Stimulated activated CD4-positive, alpha-beta T cell treated with anti-CD3 and anti-CD28 coated beads, Interleukin-4, amount 100 ng/mL, for 24 hours (primary cell): ENCODE measurements at regions not wholly inside any gene's neighbourhood (a gene's known extent, or its start where the extent isn't known, plus 50 kb on each side); places are given as distances from the start of the nearest gene placed in this dataset.
A peak's percentile ranks its signal among the peaks of the same experiment; 100 is the strongest.

Experiments
- DNase-seq: peaks from one replicate; pipeline ENCODE4 v3.0.0-alpha.2; 2020

DNA sequence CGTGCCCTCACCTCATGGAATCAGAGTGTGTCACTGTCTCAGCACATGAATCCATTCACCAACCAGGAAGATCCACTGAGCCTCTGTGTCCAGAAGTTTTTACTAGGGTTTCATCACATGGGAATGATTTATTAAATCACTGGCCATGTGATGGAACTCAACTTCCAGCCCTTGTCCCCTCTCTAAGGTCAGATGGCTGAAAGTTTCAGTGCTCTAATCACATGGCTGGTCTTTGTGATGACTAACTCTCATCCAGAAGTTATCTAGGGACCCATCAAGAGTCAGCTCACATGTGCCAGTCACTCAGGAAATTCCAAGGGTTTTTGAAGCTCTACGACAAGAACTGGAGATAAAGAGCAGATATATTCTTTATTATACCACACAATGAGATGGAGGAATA lies 140.5 kb upstream of the GYPC start:
- no peak for DNase-seq

DNA sequence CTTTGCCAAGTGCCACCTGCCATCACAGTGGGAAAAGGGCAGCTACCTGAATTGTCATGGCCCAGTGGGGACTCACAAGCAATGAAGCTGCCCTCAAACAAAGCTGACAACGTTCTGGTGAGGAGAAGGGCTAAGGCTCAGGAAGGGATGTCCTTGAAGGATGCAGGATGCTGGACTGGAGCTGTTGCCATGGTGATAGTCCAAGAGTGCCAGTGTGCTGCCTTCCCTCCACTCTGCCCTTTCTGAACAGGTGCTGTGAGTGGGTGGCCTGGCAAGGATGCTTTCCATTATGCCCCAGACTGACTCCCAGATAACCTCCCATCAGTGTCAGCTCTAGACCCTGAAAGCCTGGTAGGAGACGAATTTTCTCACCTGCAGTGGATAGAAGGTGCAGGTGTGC lies 137.8 kb upstream of the GYPC start:
- no peak for DNase-seq

DNA sequence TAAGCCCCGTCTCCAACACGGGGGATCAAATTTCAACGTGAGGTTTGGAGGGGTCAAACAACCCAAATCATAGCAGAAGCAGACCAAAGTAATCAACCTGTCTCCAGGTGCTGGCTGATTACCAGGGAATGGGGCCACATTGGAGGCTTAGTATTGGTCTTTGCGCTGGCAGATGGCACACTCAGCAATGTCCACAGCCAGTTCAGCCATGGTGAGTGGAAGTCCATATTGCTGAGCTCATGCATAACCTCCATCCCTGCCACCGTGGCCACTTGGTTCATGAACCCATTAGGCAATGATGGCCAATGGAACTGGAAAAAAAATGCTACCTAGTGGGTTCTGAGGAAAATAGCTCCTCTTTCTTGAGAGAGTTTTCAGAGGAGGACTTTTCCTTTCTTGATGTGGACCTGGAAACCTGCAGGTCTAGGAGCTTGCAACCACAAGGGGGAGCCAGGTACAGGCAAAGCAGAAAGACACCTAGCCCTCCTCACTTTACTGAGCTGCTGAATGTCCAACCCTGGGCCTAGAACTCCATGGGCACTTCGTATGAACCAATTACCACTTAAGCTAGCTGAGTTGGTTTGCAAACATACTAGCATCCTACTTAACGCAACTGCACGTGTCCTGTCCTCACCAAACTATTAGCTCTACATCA lies 128.0 kb upstream of the GYPC start:
- DNase-seq = peak; percentile 74

DNA sequence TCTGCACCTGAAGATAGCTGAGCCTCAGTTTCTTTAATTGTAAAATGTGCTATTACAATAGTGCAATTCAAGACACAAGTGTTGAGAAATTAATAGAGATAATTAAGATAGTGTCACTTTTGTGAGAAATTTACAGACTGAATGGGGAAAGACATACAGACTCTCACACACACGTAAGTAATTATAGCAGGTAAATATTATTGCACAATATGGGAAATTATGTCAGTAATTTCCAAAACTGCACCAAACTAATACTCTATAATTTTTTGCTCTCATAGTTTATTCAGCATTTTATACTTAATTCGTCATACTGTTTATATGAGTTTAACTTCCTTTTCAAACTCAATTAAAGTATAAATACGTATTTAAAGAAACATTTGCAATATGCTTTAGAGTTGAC lies 124.9 kb upstream of the GYPC start:
- no peak for DNase-seq

DNA sequence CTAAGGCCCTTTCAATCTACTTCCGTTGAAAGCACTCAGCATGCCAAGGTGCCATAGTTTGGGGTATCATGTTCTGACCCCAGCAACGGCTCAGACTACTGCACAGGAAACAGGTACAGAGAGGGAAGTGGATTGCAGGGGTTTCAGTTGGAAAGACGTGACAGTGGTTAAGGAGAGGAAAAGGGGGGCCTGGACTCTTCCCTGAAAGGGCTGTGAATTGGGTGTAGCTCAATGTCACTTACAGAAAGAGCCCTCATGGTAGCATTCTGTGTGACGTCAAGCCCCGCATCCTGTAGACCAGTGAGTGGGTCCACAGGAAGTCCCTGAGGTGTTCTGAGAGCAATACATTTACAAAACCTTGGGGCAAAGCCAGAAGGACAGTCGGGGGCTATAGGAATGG lies 121.5 kb upstream of the GYPC start:
- no peak for DNase-seq

DNA sequence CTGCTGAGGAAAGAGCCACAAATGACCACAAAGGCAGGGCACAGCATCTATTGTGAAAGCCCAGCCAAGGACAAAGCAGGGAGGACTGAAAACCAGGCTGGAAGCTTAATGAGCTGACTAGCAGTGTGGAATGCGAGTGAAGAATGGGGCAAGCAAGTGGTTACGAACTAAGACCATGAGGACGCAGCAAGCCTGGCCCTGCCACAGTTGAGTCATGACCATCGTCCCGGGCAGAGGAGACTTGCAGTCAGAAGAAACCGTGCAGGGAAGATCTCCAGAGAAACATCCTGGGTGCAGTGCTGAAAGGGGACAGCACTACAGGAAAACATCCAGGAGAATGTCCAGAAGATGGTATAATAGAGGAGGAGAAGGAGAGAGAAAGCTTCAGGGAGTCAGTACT lies 120.5 kb upstream of the GYPC start:
- no peak for DNase-seq

DNA sequence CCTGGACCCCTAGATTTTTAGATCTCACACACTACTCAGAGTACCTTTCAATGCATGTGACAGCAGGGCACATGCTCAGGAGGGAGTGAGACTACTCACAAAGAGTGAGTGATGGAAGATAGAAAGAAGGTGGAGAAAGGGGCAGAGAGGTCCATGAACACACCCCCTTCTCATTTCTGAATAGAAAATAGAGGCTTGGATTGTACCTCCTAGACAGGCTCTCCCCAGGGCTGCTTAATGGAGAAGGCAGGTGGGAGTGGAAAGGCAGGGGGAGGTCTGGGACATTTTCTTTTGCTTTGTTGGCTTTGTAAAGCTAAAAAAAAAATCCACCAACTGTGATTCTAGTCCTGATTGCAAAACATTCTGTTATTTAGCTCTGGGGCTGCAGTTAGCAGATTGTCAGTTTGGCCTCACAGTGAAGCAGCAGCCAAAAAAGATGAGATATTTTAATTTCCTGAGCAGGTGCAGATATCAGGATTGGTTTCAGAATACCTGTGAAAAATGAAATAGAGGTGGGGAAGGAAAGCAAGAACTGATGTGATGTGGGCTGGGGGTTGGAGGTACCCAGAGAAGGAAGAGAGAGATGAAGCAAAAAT lies 119.3 kb upstream of the GYPC start:
- no peak for DNase-seq

DNA sequence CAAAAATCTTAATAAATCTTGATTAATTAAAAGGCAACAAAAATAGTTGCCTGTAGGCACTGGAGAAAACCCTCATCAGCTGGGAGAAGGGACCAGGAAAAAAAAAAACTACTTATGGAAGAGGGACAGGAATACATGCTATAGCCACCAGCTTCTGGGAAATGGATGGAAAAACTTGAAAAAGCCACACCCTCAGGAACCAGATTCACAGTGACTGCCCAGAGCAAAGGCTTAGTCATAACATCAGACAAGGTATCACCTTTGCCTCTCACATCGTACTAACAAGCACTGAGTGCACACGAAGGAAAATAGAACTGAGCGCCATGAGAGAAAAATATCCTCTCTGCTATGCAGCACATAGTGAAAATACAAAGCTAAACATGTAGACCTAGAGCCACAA lies 116.9 kb upstream of the GYPC start:
- no peak for DNase-seq

DNA sequence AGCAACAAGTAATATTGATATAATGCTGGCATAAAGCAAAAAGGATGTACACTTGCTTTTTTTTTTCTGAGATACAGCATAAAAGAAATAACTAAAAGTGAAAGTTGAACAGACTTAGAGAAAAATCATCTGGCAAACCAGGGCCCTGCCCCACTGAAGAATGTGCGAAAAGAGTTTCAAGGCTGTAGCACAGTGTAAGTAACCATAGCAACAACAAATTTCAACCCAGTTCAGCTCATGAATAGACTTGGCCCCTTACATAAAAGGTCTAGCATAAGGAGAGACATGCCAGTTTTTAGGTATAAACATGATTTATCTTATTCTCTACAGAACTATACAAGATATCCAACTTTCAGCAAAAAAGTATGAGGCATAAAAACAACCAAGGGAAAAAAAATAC lies 113.7 kb upstream of the GYPC start:
- no peak for DNase-seq

DNA sequence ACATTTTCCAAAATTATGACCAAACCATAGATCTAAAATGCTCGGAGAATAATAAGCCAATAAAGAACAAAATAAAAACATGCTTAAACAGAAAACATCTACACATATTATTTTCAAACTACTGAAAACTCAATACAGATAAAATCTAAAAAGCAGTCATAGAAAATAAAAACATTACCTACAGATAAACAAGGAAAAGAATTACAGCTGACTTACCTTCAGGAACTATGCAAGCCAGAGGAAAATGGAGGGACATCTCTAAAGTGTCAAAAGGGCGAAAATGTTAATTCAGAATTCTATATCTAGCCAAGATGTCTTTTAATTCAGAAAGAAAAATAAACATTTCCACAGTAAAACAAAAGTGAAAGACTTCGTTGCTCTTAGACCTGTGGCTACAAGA lies 112.9 kb upstream of the GYPC start:
- no peak for DNase-seq

DNA sequence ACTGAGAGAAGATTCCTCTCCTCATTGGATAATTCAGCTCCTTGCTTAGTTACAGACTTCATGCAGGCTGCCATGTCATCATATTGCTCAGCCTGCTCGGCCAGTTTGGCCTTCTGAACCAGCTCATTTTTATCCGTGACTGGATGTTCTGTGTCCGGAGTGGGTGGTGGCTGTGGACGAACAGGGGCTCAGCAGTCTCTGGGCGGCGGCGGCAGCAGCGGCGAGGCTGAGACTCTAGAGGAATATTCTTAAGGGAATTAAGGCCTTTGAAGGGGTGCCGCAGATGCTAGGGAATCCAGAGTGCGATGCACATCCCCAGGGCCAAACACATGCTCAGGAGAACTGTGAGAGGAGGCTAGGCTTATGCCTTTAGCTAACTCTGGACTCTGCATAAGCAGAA lies 97.9 kb upstream of the GYPC start:
- no peak for DNase-seq

DNA sequence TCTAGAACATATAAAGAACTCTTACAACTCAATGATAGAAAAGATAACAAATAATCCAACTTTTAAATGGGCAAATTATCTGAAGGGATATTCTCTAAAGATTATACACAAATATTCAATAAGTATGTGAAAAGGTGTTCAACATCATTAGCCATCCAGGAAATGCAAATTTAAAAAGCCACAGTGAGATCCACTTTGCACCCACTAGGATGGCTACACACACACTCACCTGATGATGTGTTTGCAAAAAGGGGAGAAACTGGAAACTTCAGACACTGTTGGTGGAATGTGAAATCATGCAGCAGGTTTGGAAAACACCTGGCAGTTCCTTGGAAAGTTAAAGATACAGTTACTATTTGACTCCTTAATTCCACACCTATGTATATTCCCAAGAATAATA lies 87.2 kb upstream of the GYPC start:
- no peak for DNase-seq

DNA sequence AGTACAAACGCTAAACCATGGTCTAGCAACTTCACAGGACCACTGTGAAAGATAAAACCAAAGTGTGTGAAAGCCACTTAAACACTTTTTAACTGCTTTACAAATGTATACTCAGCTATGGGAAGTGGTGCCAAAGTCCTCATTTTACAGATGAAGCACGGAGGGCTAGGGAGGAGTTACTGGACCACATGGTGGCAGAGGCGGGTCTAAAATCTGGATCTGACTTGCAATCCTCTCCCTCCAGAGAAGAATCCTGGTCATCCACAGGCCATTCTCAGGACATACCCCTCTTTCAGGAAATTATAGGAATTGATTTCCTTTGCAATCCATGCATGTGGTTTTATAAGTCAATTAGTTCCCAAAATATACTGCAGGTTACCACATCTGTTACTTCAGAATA lies 84.6 kb upstream of the GYPC start:
- DNase-seq = no peak

DNA sequence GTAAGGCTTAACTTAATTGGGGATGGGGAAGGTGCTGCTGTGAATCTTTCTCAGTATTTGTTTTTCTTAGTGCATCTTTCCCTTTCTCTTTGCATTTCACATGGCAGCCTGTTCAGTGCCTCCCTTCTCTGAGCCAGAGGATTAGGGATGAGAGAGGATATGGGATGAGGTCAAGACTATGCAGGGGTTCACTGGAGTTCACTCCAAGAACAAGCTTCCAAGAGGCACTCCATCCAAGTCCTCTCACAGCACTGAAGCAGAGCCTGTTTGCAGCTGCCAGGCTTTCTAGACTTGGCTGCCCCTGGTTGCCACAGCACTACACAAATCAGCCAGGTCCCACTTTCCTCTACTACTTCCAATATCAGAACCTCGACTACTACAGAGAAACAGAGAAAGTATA lies 80.3 kb upstream of the GYPC start:
- no peak for DNase-seq

DNA sequence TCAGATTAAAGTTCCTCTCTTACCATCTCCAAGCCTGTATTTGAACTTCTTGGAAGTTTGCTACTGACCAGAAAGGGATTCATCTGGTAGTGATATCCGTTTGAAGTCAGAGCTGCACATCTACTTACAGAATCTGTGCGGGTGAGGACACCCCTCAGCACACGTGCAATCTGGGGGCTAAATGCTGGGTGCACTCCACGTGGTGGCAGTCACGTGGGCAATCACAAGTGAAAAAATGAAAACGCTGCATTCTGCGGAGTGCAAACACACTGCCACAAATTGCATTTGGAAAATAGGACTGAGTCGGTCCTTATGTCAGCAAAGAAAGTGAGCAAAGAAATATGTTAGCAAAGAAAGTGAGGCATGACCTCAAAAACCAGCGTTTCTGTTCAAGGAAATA lies 76.1 kb upstream of the GYPC start:
- DNase-seq = no peak

DNA sequence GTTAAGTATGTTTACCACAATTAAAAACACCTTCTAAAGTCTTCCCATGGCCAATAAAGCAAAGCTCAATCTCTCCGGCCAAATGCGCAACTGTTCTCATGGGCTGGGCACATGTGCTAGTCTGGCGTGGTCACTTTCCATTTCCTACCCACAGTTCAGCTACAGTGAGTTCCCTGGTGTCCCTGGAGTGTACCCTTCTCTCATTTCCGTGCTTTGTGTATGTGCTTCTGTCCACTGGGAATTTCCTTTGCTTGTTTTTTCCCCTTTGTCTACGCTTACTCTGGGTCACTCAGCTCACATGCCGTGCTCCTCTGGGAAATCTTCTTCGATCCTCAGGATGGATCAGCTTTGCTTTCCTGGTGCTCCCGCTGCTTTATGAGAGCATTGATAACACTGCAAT lies 69.6 kb upstream of the GYPC start:
- DNase-seq = no peak

DNA sequence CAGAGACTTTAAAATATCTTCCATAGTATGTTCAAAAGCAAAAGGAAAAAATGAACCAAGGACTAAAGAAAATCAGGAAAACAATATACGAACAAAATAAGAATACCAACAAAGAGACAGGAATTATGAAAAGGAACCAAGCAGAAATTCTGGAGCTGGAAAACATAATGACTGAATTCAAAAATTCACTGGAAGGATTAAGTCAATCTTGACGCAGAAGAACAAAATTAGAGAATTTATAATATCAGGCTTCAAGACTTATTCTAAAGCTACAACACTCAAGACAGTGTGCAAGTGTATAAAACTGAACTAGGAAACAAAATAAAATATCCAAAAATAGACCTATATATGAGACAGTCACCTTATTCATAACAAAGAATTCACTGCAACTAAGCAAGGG lies 56.9 kb upstream of the GYPC start:
- DNase-seq = no peak

DNA sequence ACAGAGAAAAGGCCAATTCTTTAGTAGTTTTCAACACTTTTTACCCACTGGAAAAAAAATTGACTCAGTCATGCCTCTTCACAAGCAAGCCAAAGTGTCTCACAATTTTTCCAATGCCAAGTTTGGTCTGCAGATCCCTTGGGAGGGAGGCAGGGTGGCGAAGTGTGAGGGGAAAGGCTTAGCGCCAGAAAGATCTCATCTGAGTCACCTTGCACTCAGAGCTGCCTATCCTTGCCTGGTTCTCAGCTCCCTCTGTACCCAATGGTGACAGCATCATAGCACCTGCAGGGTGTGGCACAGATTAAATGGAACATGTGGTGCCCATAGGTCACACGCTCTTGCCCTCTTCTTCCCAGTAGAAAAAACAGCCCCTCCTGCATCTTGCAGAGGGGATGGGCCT lies 55.2 kb upstream of the GYPC start:
- no peak for DNase-seq

DNA sequence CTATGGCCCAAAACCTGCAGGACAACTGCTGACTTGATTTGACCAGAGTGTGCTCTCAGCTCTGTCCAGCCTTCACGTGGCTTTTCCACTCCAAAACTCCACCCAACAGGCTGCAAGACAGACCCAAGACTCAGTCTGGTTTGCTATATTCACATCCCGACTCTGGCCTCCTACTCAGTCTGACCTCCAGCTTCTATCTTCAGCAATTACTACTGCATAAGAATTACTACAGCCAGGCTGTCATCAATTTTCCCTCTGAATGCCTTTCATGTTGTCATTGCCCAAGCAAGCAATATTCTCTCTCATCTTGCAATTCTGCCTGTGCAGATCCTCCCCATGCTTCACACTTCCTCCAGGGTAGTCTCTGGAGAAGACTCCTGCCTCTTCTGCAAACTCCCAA lies 53.6 kb upstream of the GYPC start:
- DNase-seq = no peak
